ENCODE measurements at regions not wholly inside any gene's neighbourhood (a gene's known extent, or its start where the extent isn't known, plus 50 kb on each side); places are given as distances from the start of the nearest gene placed in this dataset.

DNA sequence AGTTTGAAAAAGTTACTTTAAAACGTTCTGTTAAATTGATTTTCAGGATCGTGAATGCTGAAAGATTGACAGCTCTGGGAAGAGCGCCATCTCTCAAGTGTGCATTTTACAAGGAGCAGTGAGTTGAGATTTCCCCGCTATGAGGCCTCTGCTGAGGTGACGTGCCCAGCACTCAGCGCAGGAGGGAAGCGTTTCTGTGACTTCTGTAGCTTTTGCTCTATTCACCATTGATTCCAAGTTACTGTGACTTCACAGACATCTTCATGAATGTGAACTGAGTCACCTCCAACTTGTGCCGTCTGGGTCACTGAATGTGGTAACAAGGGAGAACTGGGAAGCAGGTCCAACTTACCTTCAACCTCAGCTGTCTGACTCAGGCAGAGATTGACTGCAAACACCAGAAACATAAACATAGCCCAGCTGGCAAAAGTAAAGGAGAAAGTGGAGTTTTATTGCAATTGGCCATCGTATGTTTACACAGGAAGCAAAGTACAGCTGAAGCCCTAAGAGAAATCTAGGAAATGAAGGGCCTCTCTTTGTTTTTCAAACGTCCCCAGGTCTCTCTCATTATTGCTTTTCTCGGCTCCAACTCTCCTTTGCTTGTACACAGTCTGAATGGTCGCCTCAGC, 428.8 kb upstream of the CLINT1 start:
- DNase-seq = peak; percentile 78

DNA sequence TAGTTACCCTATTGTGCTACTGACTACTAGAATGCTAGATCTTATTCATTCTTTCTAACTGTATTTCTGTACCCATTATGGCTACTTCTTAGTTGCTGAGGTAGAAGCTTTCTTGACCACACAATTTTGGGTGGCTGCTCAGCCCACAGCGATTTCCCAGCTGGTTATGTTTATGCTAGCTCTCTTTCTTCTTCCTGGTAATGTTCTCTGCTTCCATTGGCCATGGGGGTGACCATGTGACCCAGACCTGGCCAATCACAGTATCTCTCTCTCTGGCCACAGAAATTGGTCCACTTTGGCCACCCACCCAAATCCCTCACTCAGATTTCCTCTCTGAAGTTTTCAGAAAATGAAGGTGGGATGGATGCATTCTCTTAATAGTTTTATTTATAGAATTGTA, 427.9 kb upstream of the CLINT1 start:
- DNase-seq = no peak

GRCh38 chr5:158285698-158286097, 426.8 kb upstream of the CLINT1 start:
- no peak for DNase-seq

GRCh38 chr5:158284242-158284641, 425.3 kb upstream of the CLINT1 start:
- no peak for DNase-seq

DNA sequence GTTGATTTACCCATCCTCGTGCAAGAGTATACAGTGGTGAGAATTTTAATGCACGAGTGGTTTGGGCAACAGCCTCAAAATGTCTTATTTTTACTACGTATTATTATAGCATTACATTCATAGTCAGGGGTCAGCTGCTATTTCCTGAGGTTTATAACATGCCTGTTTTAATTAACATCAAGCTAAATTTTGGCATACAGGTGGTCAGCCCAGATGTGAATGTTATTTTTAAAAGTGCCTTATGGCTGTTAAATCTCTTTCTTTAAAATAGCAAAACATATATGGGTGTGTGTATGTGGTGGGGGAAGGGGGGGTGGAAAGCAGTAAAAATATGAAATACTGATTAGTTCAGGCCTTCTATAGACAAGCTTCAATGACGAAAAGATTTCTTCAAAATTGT, 424.5 kb upstream of the CLINT1 start:
- DNase-seq = no peak

DNA sequence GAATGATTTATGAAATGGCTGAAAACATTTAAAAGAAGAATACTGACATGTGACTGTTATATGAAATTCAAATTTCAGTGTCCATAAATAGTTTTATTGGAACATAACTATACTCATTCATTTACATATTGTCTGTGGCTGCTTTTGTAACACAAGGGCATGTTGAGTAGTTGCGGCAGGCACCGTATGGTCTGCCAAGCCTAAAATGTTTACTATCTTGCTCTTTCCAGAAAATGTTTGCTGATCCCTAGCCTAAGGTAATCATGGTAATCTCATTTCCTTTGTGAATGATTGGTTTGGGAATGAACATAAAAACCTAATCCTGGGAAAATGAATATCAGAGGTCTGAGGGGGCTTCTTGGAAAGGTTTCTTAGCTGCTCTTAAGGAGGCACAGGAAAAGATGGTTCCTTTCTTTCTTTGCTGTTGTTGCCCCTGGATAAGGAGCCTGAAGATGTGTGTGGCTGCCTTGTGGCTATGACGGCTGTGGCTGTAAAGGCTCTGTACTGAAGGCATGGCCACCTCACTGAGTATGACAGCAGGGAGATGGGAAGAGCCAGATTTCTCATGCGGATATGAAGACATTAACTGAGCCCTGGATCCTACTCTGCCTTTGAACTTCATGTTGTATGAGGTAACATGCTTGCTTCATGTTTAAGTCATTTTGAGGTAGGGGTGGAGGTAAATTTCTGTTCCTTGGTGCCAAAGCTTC, 419.4 kb upstream of the CLINT1 start:
- no peak for DNase-seq

GRCh38 chr5:158277276-158277675, 418.3 kb upstream of the CLINT1 start:
- no peak for DNase-seq

- no peak for DNase-seq
These were observed 417.7 kb upstream of the CLINT1 start for GRCh38 chr5:158276692-158277091.

- DNase-seq = peak; percentile 15
These were observed 416.6 kb upstream of the CLINT1 start for GRCh38 chr5:158275511-158275910.

DNA sequence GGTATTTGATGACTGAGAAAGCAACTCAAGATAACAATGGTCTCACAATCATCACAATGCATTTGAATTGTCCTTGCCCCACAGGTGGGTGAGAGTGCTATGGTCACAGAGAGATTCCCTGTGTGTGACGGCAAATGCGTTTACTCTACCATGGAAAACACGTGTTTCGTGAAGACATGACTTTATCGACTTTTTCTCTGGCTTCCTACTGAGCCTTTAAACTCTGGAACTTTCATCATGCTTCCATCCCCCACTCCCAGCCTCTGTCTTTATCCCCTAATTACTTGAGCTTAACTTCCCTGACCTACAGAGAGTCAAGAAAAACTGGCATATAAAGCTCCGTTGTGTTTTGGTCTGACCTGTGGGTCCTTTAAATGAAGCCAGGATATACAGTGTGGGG, 414.1 kb upstream of the CLINT1 start:
- DNase-seq = no peak

GRCh38 chr5:158272409-158272808, 413.5 kb upstream of the CLINT1 start:
- DNase-seq = no peak

- peak; percentile 65 for DNase-seq
These were observed 412.1 kb upstream of the CLINT1 start for GRCh38 chr5:158270996-158271554.

- no peak for DNase-seq
These were observed 409.3 kb upstream of the CLINT1 start for GRCh38 chr5:158268286-158268685.

DNA sequence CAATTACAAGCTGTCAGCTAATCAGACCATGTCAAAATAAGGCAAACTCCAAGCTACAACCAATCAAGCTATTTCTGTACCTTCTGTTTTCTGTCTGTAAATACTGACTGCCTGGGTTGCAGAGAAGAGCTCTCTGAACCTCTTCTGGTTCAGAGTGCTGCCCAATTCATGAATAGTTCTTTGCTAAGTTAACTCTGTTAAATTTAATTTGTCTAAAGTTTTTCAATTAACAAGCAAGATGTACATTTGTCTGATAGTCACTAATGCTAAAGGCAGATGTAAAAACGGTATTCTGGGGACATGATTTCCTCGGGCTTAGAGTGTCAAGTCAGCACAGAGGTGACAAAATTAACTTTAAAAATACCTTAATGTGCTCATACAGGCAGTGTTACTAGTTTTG, 408.3 kb upstream of the CLINT1 start:
- no peak for DNase-seq

GRCh38 chr5:158265931-158266700, 407.2 kb upstream of the CLINT1 start:
- no peak for DNase-seq

DNA sequence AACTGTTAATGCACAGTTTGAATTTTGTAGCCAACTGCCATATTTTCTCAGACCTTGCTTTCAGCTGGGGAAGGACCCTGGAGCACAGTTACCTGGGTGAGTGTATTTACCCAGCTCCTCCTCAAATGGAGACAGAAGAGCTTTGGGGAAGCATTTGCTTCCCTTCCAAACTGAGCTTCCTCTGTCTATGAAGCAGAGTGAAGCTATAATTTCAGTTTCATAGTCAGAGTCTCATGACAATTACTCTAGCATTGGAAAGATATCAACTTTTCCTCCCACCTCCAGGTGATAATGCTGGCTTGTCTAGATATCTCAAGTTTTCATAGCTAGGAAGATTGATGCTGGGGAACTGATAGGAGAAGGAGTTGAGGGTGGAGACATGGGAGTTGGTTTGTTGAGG, 406.4 kb upstream of the CLINT1 start:
- DNase-seq = no peak

DNA sequence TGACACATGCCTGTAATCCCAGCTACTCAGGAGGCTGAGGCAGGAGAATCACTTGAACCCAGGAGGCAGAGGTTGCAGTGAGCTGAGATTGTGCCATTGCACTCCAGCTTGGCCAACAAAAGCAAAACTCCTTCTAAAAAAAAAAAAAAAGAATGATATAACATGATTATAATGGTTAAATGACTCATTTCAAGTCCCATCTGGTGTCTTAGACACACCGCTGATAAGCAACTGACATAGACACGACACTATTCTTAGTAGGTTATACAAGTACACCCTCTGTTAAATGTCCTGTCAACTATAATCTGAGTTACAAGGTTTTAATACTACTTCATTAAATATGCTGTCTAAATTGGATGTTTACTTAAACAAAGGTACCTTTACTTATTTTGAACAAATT, 405.3 kb upstream of the CLINT1 start:
- no peak for DNase-seq

DNA sequence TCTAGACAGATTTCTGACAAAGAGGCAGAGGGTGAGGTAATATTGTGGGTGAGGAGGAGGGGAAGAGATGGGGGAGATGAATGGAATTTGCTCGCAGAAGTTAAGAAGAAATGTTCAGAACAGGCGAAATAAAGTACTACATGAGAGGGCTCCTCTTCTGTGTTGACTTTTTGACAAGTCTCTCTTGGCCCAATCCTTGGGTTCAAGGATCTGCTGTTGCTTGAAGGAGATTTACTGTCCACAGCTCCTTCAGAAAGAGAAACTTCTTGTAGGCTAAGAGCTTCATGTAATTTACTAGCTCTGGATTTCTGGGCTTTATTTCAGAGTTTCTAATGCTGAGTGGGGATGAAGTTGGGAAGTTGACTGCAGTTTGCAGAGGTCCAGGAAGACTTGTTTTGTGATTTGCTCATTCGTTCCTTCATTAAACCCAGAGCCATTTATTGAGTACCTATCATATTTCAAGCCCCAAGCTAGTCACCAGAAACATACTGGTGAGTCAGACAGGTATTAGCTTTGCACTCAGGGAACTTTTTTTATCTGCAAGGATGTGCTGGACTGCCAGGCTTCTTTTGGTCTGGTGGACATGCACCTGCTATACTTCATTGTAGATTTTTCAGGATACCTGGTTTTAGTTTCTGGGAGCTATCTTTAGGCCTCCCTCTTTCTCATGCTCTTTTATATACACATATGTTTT, 402.9 kb upstream of the CLINT1 start:
- no peak for DNase-seq

DNA sequence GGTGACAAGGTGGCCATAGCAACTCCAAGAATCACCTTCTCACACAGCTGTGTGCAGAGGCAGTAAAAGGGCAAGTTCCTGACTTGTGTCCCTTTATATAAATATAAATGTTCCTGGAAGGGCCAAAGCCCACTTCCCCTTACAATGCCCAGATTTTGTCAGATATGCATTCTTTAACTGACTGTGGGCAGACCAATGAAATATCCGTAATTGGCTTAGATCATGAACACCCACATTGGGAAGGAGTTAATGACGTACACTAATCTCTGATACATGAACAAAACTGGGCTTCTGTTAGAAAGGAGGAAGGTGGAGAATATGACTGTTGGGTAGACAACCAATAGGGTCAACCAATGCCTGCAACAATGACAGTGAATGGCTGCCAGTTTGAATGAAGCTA, 397.2 kb upstream of the CLINT1 start:
- DNase-seq = no peak

- DNase-seq = no peak
These were observed 396.7 kb upstream of the CLINT1 start for GRCh38 chr5:158255609-158256008.

DNA sequence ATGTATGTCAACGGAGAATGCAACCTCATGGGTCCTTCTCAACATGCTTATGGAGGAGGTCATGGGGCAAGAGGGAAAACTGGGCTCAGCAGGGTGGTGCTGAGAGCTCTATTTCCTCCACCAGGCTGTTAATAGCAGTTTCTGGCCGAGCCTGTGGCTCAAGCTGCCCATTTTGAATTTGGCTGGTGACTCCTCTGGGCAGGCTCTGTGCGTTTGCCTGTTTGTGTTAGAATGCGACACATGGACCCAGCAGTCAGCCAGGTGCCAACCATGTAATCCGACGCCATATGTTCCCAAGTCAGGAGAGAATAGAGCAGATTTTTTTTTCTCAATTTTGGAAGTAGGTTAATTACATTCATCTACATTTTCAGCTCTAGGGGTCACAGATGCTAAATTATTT, 387.7 kb upstream of the CLINT1 start:
- no peak for DNase-seq

DNA sequence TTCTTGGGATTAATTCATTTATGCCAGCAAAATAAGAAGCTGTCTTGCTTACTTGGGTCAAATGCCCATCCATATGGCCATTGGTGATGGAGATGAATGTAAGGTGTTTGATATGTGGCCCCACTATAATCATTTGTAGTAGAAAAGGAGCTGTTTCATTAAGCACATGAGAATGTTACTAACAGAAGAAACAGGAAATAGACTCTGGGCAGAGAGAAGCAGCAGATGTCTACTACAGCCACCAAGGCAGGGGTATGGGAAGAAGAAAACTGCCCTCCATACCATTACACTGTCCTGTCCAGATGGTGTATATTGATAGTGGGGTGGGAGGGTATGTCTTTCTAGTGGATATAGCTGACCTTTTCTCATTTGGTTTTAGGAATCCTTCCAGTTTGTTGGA, 386.6 kb upstream of the CLINT1 start:
- DNase-seq = no peak

DNA sequence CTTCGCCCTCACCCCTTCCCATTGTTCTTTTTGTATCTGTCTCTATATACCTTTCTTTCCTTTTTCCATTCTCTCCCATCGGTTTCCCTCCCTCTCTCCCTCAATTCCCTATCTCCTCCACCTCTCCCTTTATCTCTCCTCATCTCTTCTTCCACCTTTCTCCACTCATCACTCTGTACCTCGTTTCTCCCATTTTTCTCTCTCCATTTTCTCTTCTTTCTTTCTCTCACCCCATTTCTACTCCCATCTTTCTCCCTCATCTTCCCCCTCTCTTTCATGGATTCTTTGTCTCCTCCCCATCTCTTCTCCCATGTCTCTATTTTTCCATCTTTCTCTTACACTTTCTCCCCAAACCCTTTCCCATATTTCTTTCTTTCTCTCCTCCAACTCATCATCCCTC, 385.9 kb upstream of the CLINT1 start:
- no peak for DNase-seq
